ENCODE measurements at regions not wholly inside any gene's neighbourhood (a gene's known extent, or its start where the extent isn't known, plus 50 kb on each side); places are given as distances from the start of the nearest gene placed in this dataset.

DNA sequence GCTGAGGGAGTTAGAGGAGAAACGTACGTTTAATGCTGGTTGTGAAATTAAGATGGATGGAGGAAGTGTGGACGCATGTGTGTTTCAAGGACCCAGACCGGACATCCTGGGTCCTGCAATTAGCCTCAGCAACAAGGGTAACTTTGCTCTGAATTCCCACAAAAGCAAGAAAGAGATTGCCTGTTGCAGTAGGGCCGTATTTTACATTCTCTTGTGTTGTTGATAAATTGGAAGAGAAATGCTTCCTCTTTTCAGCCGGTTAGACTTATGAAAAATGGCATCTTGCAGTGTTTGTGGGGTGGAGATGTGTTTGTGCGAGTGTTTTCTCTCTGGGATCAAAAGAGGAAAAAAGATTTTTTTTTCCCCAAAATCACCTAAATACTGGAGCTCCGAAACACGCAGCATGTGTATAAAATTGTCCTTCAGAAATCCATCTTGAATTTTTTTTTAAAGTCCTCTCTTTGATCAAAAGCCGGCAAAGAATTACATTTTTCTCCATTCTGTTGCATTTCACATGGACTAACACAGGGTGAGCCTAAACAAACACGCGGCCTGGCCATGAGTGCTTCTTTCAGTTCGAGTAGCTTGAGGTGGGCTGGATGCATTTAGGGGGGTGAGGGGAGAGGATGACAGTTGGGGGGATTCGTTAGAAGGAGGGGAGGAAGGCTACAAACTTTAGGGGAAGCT is 251.6 kb downstream of the C16orf95 start:
- TF ChIP-seq EZH2phosphoT487 (IDR thresholded peaks at IDR 0.05; ENCODE audit: low read length) (no peak), EZH2 (optimal IDR thresholded peaks at IDR 0.05; ENCODE audit: low read depth, low read length) (no peak)
- TF ChIP-seq, protein P1, sequence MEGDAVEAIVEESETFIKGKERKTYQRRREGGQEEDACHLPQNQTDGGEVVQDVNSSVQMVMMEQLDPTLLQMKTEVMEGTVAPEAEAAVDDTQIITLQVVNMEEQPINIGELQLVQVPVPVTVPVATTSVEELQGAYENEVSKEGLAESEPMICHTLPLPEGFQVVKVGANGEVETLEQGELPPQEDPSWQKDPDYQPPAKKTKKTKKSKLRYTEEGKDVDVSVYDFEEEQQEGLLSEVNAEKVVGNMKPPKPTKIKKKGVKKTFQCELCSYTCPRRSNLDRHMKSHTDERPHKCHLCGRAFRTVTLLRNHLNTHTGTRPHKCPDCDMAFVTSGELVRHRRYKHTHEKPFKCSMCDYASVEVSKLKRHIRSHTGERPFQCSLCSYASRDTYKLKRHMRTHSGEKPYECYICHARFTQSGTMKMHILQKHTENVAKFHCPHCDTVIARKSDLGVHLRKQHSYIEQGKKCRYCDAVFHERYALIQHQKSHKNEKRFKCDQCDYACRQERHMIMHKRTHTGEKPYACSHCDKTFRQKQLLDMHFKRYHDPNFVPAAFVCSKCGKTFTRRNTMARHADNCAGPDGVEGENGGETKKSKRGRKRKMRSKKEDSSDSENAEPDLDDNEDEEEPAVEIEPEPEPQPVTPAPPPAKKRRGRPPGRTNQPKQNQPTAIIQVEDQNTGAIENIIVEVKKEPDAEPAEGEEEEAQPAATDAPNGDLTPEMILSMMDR (IDR thresholded peaks at IDR 0.05; ENCODE audit: low read length), result no peak
- Histone ChIP-seq H3K4me1 (ENCODE audit: low read length) (no peaks in the 10 kb centered on the region), H2AFZ (ENCODE audit: low read length) (no peak overlapping the region)

DNA sequence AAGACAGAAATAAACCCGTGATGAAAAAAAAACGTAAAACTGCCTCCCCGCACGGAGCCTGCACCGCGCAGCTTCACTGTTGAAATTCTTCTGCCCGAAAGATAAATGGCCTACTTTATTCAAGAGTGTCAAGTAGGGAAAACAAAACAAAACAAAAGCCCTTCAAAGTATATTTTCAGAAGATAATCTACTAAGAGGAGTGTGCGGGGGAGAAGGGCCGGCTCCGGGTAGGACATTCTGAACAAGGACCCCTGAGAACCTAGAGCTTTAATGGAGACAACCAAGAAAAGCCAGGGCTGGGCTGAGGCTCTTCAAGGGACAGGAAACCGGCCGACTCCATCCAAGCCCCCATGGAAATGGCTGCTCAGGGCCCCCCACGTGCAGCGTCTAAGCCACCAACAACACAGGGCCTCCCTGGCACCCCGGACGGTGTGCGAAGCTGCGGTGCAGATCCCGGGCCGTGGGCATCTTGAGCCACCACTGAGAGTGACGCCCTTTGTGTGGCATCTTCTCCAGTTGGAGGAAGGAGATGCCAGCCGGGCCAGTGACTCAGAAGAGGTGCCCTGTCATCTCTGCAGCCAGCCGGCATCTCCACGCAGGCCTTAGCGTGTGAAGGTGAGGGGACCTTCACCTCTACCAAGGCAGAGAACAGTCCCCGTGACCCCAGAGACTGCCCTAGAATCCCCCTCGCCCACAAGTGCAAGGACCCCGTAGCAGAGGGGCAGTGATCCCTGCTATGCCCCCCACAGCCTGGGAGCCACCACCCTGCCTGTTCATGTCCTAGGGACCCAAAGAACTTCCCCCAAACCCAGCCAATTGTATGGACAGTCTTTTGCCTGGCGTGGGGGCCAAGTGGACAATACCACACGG is 250.8 kb downstream of the C16orf95 start:
- no peak for DNase-seq
- no peak overlapping the region for H2AFZ ChIP-seq (ENCODE audit: low read length)
- no peaks in the 10 kb centered on the region for H4K20me1 ChIP-seq (ENCODE audit: insufficient read depth, low read length)
- no peak overlapping the region for H3K27ac ChIP-seq (ENCODE audit: low read length)
- peaks cover 76% of the 10 kb centered on the region for H3K27me3 ChIP-seq (replicated peaks; ENCODE audit: insufficient read depth, low read length)
- H3K4me2 ChIP-seq (ENCODE audit: low read depth, low read length), result no peak overlapping the region
- TF ChIP-seq, protein P1 (IDR thresholded peaks at IDR 0.05; ENCODE audit: low read length), result no peak
- TF ChIP-seq EZH2phosphoT487 (IDR thresholded peaks at IDR 0.05; ENCODE audit: low read length) (no peak), EZH2 (optimal IDR thresholded peaks at IDR 0.05; ENCODE audit: low read depth, low read length) (no peak)
- H3K36me3 ChIP-seq (replicated peaks; ENCODE audit: insufficient read depth, low read length), result no peaks in the 10 kb centered on the region
- H3K4me1 ChIP-seq (ENCODE audit: low read length), result no peaks in the 10 kb centered on the region
- H3K9me2 ChIP-seq (replicated peaks; ENCODE audit: insufficient read depth, low read length), result no peaks in the 10 kb centered on the region
- H3K79me2 ChIP-seq (ENCODE audit: low read length), result no peaks in the 10 kb centered on the region
- no peaks in the 10 kb centered on the region for H3F3A ChIP-seq (ENCODE audit: insufficient read depth, low read length)
- no peak overlapping the region for H3K9ac ChIP-seq (ENCODE audit: low read length)
- H3K4me3 ChIP-seq (ENCODE audit: low read length), result no peak overlapping the region
- no peaks in the 10 kb centered on the region for H3K9me3 ChIP-seq (replicated peaks; ENCODE audit: insufficient read depth, low read length)

More for the DNA sequence above, 251.6 kb downstream of the C16orf95 start:
- Histone ChIP-seq H3F3A (ENCODE audit: insufficient read depth, low read length) (no peaks in the 10 kb centered on the region), H3K9ac (ENCODE audit: low read length) (no peak overlapping the region), H3K4me2 (ENCODE audit: low read depth, low read length) (no peak overlapping the region), H3K4me3 (ENCODE audit: low read length) (no peak overlapping the region), H3K27me3 (replicated peaks; ENCODE audit: insufficient read depth, low read length) (peaks cover 79% of the 10 kb centered on the region), H3K9me2 (replicated peaks; ENCODE audit: insufficient read depth, low read length) (no peaks in the 10 kb centered on the region), H3K79me2 (ENCODE audit: low read length) (no peaks in the 10 kb centered on the region), H3K27ac (ENCODE audit: low read length) (no peak overlapping the region), H4K20me1 (ENCODE audit: insufficient read depth, low read length) (no peaks in the 10 kb centered on the region), H3K9me3 (replicated peaks; ENCODE audit: insufficient read depth, low read length) (no peaks in the 10 kb centered on the region), H3K36me3 (replicated peaks; ENCODE audit: insufficient read depth, low read length) (no peaks in the 10 kb centered on the region)
- no peak for DNase-seq

DNA sequence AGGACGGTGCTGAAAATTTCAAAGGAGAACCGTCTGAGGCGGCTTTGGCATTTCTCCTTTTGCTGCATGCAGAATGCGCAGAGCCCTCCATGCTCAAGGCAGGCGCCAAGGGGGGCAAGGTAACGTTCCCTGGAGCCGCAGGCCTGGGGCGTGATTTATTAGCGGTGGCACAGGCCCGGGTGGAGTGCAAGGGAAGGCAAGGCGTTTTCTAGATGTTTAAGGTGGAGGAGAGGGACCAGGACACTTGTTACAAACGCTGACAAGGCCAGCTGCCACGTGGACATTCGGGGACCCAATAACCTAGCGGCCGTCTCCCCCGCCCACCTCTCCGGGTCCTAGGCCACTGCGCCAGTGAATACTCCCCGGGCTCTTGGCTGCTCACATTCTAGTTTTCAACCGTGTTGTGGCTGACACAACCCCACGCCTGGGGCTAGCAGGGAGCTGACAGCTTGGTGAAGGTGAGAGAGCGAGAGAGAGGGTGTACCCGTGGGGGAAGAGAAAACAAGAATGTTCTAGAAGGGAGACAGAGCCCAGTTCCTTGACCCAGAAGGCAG is 250.1 kb downstream of the C16orf95 start:
- Histone ChIP-seq H3K4me2 (ENCODE audit: low read depth, low read length) (no peak overlapping the region), H4K20me1 (ENCODE audit: insufficient read depth, low read length) (no peaks in the 10 kb centered on the region), H3K9me3 (replicated peaks; ENCODE audit: insufficient read depth, low read length) (no peaks in the 10 kb centered on the region), H3K79me2 (ENCODE audit: low read length) (no peaks in the 10 kb centered on the region), H3K9me2 (replicated peaks; ENCODE audit: insufficient read depth, low read length) (no peaks in the 10 kb centered on the region), H3K27ac (ENCODE audit: low read length) (no peak overlapping the region), H3F3A (ENCODE audit: insufficient read depth, low read length) (no peaks in the 10 kb centered on the region), H3K36me3 (replicated peaks; ENCODE audit: insufficient read depth, low read length) (no peaks in the 10 kb centered on the region), H3K4me1 (ENCODE audit: low read length) (no peaks in the 10 kb centered on the region), H3K9ac (ENCODE audit: low read length) (no peak overlapping the region), H3K4me3 (ENCODE audit: low read length) (no peak overlapping the region), H2AFZ (ENCODE audit: low read length) (no peak overlapping the region), H3K27me3 (replicated peaks; ENCODE audit: insufficient read depth, low read length) (peaks cover 71% of the 10 kb centered on the region)
- TF ChIP-seq, protein P1 (IDR thresholded peaks at IDR 0.05; ENCODE audit: low read length), result no peak
- TF ChIP-seq EZH2 (optimal IDR thresholded peaks at IDR 0.05; ENCODE audit: low read depth, low read length) (no peak), EZH2phosphoT487 (IDR thresholded peaks at IDR 0.05; ENCODE audit: low read length) (no peak)
- no peak for DNase-seq
